Esophagus muscularis mucosa (tissue), 4 donors: ENCODE measurements at regions not wholly inside any gene's neighbourhood (a gene's known extent, or its start where the extent isn't known, plus 50 kb on each side); places are given as distances from the start of the nearest gene placed in this dataset.

ENCODE experiments used
- DNase-seq: peaks from one replicate; pipeline ENCODE4 v3.0.0-alpha.2; 2017; ENCODE audit errors: extremely low spot score
- H3K27ac ChIP-seq, 4 donors: fragments of 200-600 bp; sonication (generic); replicated peaks in 1 of 4; 1 replicate in 3 of 4; 2 replicates in 1 of 4; pipeline ENCODE4 v1.5.1; 2016 to 2019; ENCODE audit warnings: mild to moderate bottlenecking in 1 of 4
- H3K27me3 ChIP-seq, 4 donors: fragments of 200-600 bp; sonication (generic); one replicate each; pipeline versions ENCODE4 v1.5.1 to v1.6.0; 2016 to 2019
- H3K36me3 ChIP-seq, 4 donors: fragments of 200-600 bp; sonication (generic); one replicate each; pipeline ENCODE4 v1.5.1; 2016 to 2019
- H3K4me1 ChIP-seq, 4 donors: fragments of 200-600 bp; sonication (generic); one replicate each; pipeline ENCODE4 v1.5.1; 2016 to 2019
- H3K4me3 ChIP-seq, 4 donors: fragments of 200-600 bp; sonication (generic); 1 replicate in 2 of 4; 2 replicates in 2 of 4; pipeline ENCODE4 v1.5.1; 2016 to 2019; ENCODE audit warnings: mild to moderate bottlenecking in 4 of 4, moderate library complexity in 1 of 4
- H3K9me3 ChIP-seq, 4 donors: fragments of 200-600 bp; sonication (generic); 1 replicate in 3 of 4; 2 replicates in 1 of 4; pipeline ENCODE4 v1.5.1; 2016 to 2019
- EP300 ChIP-seq: sonication (generic); formaldehyde crosslinking; IDR thresholded peaks from one replicate; pipeline ENCODE4 v1.6.1; 2017; ENCODE audit warnings: antibody characterized with exemption
- POLR2A ChIP-seq: fragments of 450-650 bp; IDR thresholded peaks from one replicate; pipeline ENCODE4 v1.6.1; 2017; ENCODE audit warnings: antibody characterized with exemption, moderate library complexity, mild to moderate bottlenecking, low read depth
- POLR2AphosphoS5 ChIP-seq, 2 donors: sonication (generic); formaldehyde crosslinking; IDR thresholded peaks; one replicate each; pipeline ENCODE4 v1.6.1; 2017; ENCODE audit warnings: antibody characterized with exemption in 2 of 2
- WGBS: methylation state at CpG from one replicate; pipeline ENCODE4 v1.1.5; 2018; 5-methylcytosine and 5-hydroxymethylcytosine counted together
- intact Hi-C: fragments of 100-400 bp; cut with DNase I; formaldehyde crosslinking; loops from one replicate; pipeline ENCODE4 v1.15.1; 2023
- TF ChIP-seq, protein P1 (sequence below), 3 experiments: fragments of 200-600 bp in 2 of 3; fragments of 450-650 bp in 1 of 3; sonication (generic) in 2 of 3; IDR thresholded peaks; one replicate each; pipeline ENCODE4 v1.5.1; 2017 to 2019; ENCODE audit warnings: antibody characterized with exemption in 3 of 3, mild to moderate bottlenecking in 2 of 3, moderate library complexity in 1 of 3

DNA sequence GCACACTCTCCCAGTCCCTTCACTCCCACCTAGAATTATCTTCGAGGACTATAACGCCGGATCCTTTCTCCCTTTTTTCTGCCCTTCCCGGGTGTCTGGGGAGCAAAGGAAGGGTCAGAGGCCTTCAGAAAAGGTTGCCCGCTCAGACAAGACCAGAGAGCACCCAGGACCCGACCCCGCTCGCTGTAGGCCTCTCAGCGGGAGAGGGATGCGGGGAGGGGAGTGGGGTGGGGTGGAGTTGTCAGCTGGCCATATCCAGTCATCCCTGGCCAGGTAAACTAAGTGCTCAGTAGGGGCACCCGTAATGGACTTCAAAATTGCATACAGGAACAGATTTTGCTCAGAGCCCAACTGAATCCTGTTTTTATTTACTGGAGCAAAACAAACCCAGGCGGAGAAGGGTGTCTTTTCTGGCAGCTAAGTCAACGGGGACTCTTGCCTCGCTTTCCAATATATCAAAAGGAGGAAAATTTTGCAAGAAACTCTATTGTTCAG lies 65.0 kb downstream of the NOL4 start:
- Histone ChIP-seq H3K27ac (no peak overlapping the region), H3K4me1 (peaks cover 4 to 14% (median 11%) of the 10 kb centered on the region in 4 donors), H3K4me3 (peak overlapping the region; percentile 37 to 54 (median 42)), H3K9me3 (no peaks in the 10 kb centered on the region), H3K36me3 (no peaks in the 10 kb centered on the region), H3K27me3 (peaks cover 0 to 33% (median 2%) of the 10 kb centered on the region in 4 donors)
- DNase-seq, result no peak
- WGBS, result 64% methylated on average over 9 of the region's 14 CpGs
- intact Hi-C loops, result no loop called here
- TF ChIP-seq, protein P1, sequence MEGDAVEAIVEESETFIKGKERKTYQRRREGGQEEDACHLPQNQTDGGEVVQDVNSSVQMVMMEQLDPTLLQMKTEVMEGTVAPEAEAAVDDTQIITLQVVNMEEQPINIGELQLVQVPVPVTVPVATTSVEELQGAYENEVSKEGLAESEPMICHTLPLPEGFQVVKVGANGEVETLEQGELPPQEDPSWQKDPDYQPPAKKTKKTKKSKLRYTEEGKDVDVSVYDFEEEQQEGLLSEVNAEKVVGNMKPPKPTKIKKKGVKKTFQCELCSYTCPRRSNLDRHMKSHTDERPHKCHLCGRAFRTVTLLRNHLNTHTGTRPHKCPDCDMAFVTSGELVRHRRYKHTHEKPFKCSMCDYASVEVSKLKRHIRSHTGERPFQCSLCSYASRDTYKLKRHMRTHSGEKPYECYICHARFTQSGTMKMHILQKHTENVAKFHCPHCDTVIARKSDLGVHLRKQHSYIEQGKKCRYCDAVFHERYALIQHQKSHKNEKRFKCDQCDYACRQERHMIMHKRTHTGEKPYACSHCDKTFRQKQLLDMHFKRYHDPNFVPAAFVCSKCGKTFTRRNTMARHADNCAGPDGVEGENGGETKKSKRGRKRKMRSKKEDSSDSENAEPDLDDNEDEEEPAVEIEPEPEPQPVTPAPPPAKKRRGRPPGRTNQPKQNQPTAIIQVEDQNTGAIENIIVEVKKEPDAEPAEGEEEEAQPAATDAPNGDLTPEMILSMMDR (IDR thresholded peaks at IDR 0.05), result no peak
- TF ChIP-seq EP300 (no peak), POLR2A (no peak), POLR2AphosphoS5 (IDR thresholded peaks at IDR 0.05) (no peak)

DNA sequence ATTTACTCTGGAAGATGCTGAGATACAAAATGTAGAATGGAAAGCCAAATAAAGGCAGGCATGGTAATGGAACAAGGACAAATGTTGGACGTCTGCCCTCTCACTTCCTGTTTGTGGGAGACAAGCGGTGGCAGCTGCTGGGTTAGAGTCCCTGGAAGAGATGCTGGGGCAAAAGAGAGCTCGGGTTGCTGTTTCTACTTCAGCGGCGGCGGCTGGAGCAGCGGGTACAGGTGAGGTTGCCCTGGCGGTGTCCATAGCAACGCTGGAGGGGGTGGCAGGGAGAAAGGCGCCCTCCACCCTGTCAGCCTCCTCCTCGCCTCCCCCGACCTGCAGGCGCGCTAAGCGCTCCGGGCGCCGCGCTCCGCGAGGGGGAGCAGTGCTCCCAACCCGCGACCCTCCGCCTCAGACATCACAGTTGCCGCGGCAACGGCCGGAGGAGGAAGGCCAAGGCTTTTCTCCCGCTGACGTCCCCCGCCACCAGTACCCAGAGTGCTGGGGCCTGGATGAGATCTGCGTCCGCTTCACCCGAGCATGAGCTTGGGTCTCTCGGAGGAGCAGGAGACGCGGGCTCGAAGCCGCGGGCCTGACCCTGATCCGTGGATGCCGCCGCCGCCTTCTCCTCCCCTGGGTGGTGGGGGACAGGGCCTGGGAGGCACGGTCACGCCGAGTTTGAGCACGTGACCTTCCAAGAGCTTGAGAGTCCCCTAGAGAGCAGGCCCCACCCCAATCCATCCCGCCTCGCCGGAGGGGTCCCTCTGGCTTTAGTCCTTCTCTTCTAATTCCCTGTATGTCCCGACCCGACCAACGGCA lies 65.6 kb downstream of the NOL4 start:
- Histone ChIP-seq H3K27ac (no peak overlapping the region), H3K27me3 (peaks cover 0 to 33% (median 2%) of the 10 kb centered on the region in 4 donors), H3K4me3 (peak overlapping the region; percentile 37 to 54 (median 42)), H3K4me1 (peaks cover 4 to 14% (median 11%) of the 10 kb centered on the region in 4 donors), H3K9me3 (no peaks in the 10 kb centered on the region), H3K36me3 (no peaks in the 10 kb centered on the region)
- no peak for DNase-seq
- WGBS, result 5% methylated on average over 21 of the region's 54 CpGs
- intact Hi-C loops, result no loop called here
- TF ChIP-seq POLR2A (no peak), POLR2AphosphoS5 (IDR thresholded peaks at IDR 0.05) (no peak), EP300 (no peak)
- TF ChIP-seq, protein P1 (IDR thresholded peaks at IDR 0.05), result no peak

DNA sequence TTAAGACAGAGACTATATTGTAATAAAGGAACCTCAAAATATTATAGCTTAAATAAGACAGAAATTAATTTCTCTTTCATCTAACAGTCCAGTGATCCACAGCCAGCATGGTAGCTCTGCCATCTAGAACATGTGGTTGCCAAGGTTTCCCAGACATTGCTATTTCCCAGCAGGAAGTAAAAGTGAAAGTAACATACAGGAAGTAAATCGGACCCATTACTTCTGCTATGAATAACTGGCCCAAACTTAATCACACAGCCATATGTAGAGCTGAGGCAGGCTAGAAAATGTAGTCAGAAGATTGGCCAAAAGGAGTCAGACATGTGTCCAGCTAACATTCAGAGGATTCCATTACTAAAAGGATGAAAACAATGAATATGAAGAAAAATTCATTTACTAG lies 71.0 kb downstream of the NOL4 start:
- WGBS, result 29% methylated on average over 1 of the region's 1 CpG
- Histone ChIP-seq H3K9me3 (no peaks in the 10 kb centered on the region), H3K27ac (no peak overlapping the region), H3K4me1 (peaks cover 0 to 4% (median 2%) of the 10 kb centered on the region in 4 donors), H3K36me3 (no peaks in the 10 kb centered on the region), H3K4me3 (no peak overlapping the region), H3K27me3 (peaks cover 0 to 7% (median 0%) of the 10 kb centered on the region in 4 donors)
- TF ChIP-seq, protein P1 (IDR thresholded peaks at IDR 0.05), result no peak
- no peak for TF ChIP-seq EP300
- intact Hi-C loops, result no loop called here
- no peak for DNase-seq

DNA sequence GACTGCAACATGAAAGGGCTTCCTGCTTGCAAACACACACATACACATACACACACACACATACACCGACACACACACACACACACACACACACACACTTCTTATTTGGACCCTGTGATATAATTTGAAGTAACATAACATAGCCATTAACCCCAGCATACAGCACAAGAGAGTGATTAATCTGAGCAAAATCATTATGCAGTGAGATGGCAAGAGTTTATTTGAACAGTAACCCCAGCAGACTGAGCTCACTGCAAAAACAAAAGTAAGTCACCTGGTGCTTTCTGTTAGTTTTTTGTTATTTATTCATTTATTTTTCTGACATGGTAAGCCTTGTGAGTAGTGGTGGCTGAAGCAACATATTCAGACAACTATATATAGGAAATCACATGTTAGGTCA lies 93.7 kb downstream of the NOL4 start:
- H3K9me3 ChIP-seq, result no peaks in the 10 kb centered on the region
- no peak overlapping the region for H3K27ac ChIP-seq
- H3K27me3 ChIP-seq, result no peaks in the 10 kb centered on the region
- WGBS, result 76% methylated on average over 1 of the region's 1 CpG
- H3K4me1 ChIP-seq, result no peaks in the 10 kb centered on the region
- intact Hi-C loops, result no loop called here
- H3K36me3 ChIP-seq, result no peaks in the 10 kb centered on the region
- H3K4me3 ChIP-seq, result no peak overlapping the region
- no peak for TF ChIP-seq EP300
- TF ChIP-seq, protein P1 (IDR thresholded peaks at IDR 0.05), result no peak
- no peak for TF ChIP-seq POLR2AphosphoS5 (IDR thresholded peaks at IDR 0.05)
- TF ChIP-seq POLR2A, result no peak
- no peak for DNase-seq
